Tibial artery (tissue), 4 donors: ENCODE measurements at regions not wholly inside any gene's neighbourhood (a gene's known extent, or its start where the extent isn't known, plus 50 kb on each side); places are given as distances from the start of the nearest gene placed in this dataset.
A peak's percentile ranks its signal among the peaks of the same experiment; 100 is the strongest.

ENCODE experiments used
- DNase-seq, 2 donors: peaks; one replicate each; pipeline ENCODE4 v3.0.0-alpha.2; 2019
- H3K27ac ChIP-seq, 2 donors: fragments of 200-600 bp; sonication (generic) in 1 of 2; 1 replicate in 1 of 2; 2 replicates in 1 of 2; pipeline ENCODE4 v1.5.1; 2018 to 2019; ENCODE audit warnings: mild to moderate bottlenecking in 1 of 2
- H3K27me3 ChIP-seq, 2 donors: fragments of 200-600 bp; sonication (generic) in 1 of 2; one replicate each; pipeline versions ENCODE4 v1.5.1 to v1.6.0; 2016 to 2019
- H3K36me3 ChIP-seq, 3 donors: fragments of 200-600 bp; sonication (generic) in 2 of 3; one replicate each; pipeline ENCODE4 v1.5.1; 2016 to 2019; ENCODE audit warnings: mild to moderate bottlenecking in 2 of 3
- H3K4me1 ChIP-seq, 4 donors: fragments of 200-600 bp; sonication (generic) in 2 of 4; 1 replicate in 3 of 4; 2 replicates in 1 of 4; pipeline ENCODE4 v1.5.1; 2016 to 2019
- H3K4me3 ChIP-seq, 2 donors: fragments of 200-600 bp; sonication (generic) in 1 of 2; 1 replicate in 1 of 2; 2 replicates in 1 of 2; pipeline ENCODE4 v1.5.1; 2018 to 2019; ENCODE audit warnings: mild to moderate bottlenecking in 2 of 2
- H3K9me3 ChIP-seq, 3 donors: fragments of 200-600 bp; sonication (generic) in 1 of 3; one replicate each; pipeline ENCODE4 v1.5.1; 2016 to 2019
- CTCF ChIP-seq, 2 experiments: fragments of 200-600 bp in 1 of 2; fragments of 450-650 bp in 1 of 2; IDR thresholded peaks; one replicate each; pipeline ENCODE4 v1.5.1; 2017 to 2019; ENCODE audit warnings: antibody characterized with exemption in 2 of 2, mild to moderate bottlenecking in 1 of 2, moderate library complexity in 1 of 2
- intact Hi-C: fragments of 100-400 bp; cut with DNase I; formaldehyde crosslinking; loops from one replicate; pipeline ENCODE4 v1.15.0; 2023; ENCODE audit warnings: low total_unique reads

GRCh38 chr3:107939691-107940442, 151.0 kb downstream of the CD47 start:
- Histone ChIP-seq H3K27me3 (no peaks in the 10 kb centered on the region), H3K9me3 (no peaks in the 10 kb centered on the region), H3K27ac (no peak overlapping the region), H3K4me3 (no peak overlapping the region), H3K4me1 (peaks cover 0 to 20% (median 7%) of the 10 kb centered on the region in 4 donors), H3K36me3 (no peaks in the 10 kb centered on the region)
- intact Hi-C loops = no loop called here
- DNase-seq = no peak
- TF ChIP-seq CTCF (IDR thresholded peaks at IDR 0.05) = no peak

GRCh38 chr3:107938143-107938542, 152.7 kb downstream of the CD47 start:
- peak; percentile 34 to 55 for TF ChIP-seq CTCF (IDR thresholded peaks at IDR 0.05)
- DNase-seq = no peak

GRCh38 chr3:107934808-107935207, 156.0 kb downstream of the CD47 start:
- TF ChIP-seq CTCF (IDR thresholded peaks at IDR 0.05) = no peak
- peaks cover 0 to 6% (median 2%) of the 10 kb centered on the region in 4 donors for H3K4me1 ChIP-seq
- DNase-seq = no peak
- intact Hi-C loops = no loop called here
- no peaks in the 10 kb centered on the region for H3K36me3 ChIP-seq
- no peak overlapping the region for H3K4me3 ChIP-seq
- H3K27me3 ChIP-seq = no peaks in the 10 kb centered on the region
- H3K27ac ChIP-seq = no peak overlapping the region
- no peaks in the 10 kb centered on the region for H3K9me3 ChIP-seq

More at GRCh38 chr3:107938143-107938542, 152.7 kb downstream of the CD47 start:
- intact Hi-C loops = no loop called here
- Histone ChIP-seq H3K4me3 (no peak overlapping the region), H3K9me3 (no peaks in the 10 kb centered on the region), H3K36me3 (no peaks in the 10 kb centered on the region), H3K4me1 (peaks cover 0 to 20% (median 7%) of the 10 kb centered on the region in 4 donors), H3K27ac (no peak overlapping the region), H3K27me3 (no peaks in the 10 kb centered on the region)

DNA sequence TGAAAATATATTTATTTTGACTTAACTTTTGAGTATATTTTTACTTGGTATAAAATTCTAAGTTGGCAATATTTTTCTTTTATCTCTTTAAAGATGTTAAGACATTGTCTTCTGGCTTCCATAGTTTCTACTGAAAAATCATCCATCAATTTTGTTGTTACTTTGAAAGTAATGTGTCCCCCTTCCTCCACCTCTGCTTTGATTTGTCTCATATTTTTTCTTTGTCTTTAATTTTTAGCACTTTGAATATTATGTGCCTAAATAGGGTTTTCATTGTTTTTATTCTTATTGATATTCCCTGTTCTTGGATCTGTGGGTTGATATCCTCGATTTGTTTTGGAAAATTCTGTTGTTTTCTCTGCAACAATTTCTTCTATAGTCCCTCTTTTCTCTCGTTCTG, 157.4 kb downstream of the CD47 start:
- intact Hi-C loops = no loop called here
- H3K36me3 ChIP-seq = no peaks in the 10 kb centered on the region

DNA sequence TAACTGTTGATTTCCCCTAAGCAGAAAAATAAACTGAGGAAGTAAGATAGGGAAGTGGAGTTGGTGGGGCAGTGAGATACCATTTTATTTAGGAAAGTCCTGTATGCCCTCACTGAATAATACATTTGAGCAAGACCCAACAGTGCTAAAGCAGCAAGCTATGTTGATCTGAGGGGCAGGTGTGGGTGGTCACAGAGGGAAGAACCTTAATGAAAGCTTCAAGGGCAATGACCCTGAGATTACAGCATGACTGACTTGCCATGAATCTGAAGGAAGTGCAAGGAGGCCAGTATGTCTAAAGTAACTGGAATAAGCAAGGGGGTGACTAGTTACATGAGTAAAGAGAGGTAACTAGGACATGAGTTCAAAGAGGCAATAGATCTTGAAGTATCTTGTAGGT, 159.5 kb downstream of the CD47 start:
- H3K27ac ChIP-seq = no peak overlapping the region
- H3K27me3 ChIP-seq = no peaks in the 10 kb centered on the region
- H3K4me3 ChIP-seq = no peak overlapping the region
- DNase-seq = no peak
- no peaks in the 10 kb centered on the region for H3K36me3 ChIP-seq
- peaks cover 0 to 13% (median 5%) of the 10 kb centered on the region in 4 donors for H3K4me1 ChIP-seq
- no peak for TF ChIP-seq CTCF (IDR thresholded peaks at IDR 0.05)
- no peaks in the 10 kb centered on the region for H3K9me3 ChIP-seq
- intact Hi-C loops = no loop called here

More for the DNA sequence above, 157.4 kb downstream of the CD47 start:
- Histone ChIP-seq H3K27ac (no peak overlapping the region), H3K4me1 (peaks cover 0 to 3% (median under 1%) of the 10 kb centered on the region in 4 donors), H3K4me3 (no peak overlapping the region), H3K9me3 (no peaks in the 10 kb centered on the region), H3K27me3 (no peaks in the 10 kb centered on the region)
- no peak for TF ChIP-seq CTCF (IDR thresholded peaks at IDR 0.05)
- DNase-seq = no peak
